ENCODE measurements at regions not wholly inside any gene's neighbourhood (a gene's known extent, or its start where the extent isn't known, plus 50 kb on each side); places are given as distances from the start of the nearest gene placed in this dataset.

GRCh38 chr22:26757496-26757895 lies 100.1 kb downstream of the MIAT start:
- H3K4me2 ChIP-seq (ENCODE audit: low read length), result no peak overlapping the region
- no peaks in the 10 kb centered on the region for H3K27me3 ChIP-seq (ENCODE audit: low read depth, low read length)

GRCh38 chr22:26762503-26763472 lies 105.4 kb downstream of the MIAT start:
- no peaks in the 10 kb centered on the region for H3K9me3 ChIP-seq (ENCODE audit: insufficient read depth, low read length)
- no peaks in the 10 kb centered on the region for H3K4me1 ChIP-seq (ENCODE audit: low read length)
- no peaks in the 10 kb centered on the region for H3K27me3 ChIP-seq (ENCODE audit: low read depth, low read length)
- no peak overlapping the region for H3K27ac ChIP-seq (ENCODE audit: low read length)
- H3K79me2 ChIP-seq (ENCODE audit: low read length), result no peaks in the 10 kb centered on the region
- H3K4me2 ChIP-seq (ENCODE audit: low read length), result no peak overlapping the region
- no peak overlapping the region for H2AFZ ChIP-seq (ENCODE audit: low read depth, low read length)
- H3K9ac ChIP-seq (ENCODE audit: low read length), result no peak overlapping the region
- H3K4me3 ChIP-seq (ENCODE audit: low read length), result no peak overlapping the region
- H3K36me3 ChIP-seq (replicated peaks; ENCODE audit: low read depth, low read length), result no peaks in the 10 kb centered on the region
- 0 out of 2 replicates have a peak, but pooled peaks cover 3% of the 10 kb centered on the region for H4K20me1 ChIP-seq (ENCODE audit: insufficient read depth, low read length)
- no peak for TF ChIP-seq EZH2phosphoT487 (IDR thresholded peaks at IDR 0.05; ENCODE audit: low read depth)
- TF ChIP-seq, protein P1, sequence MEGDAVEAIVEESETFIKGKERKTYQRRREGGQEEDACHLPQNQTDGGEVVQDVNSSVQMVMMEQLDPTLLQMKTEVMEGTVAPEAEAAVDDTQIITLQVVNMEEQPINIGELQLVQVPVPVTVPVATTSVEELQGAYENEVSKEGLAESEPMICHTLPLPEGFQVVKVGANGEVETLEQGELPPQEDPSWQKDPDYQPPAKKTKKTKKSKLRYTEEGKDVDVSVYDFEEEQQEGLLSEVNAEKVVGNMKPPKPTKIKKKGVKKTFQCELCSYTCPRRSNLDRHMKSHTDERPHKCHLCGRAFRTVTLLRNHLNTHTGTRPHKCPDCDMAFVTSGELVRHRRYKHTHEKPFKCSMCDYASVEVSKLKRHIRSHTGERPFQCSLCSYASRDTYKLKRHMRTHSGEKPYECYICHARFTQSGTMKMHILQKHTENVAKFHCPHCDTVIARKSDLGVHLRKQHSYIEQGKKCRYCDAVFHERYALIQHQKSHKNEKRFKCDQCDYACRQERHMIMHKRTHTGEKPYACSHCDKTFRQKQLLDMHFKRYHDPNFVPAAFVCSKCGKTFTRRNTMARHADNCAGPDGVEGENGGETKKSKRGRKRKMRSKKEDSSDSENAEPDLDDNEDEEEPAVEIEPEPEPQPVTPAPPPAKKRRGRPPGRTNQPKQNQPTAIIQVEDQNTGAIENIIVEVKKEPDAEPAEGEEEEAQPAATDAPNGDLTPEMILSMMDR (IDR thresholded peaks at IDR 0.05; ENCODE audit: low read depth, low read length), result no peak

More at GRCh38 chr22:26757496-26757895, 100.1 kb downstream of the MIAT start:
- Histone ChIP-seq H3K4me1 (ENCODE audit: low read length) (no peaks in the 10 kb centered on the region), H3K9me3 (ENCODE audit: insufficient read depth, low read length) (peaks cover 6% of the 10 kb centered on the region; the same call in 1 of the 2 replicates), H2AFZ (ENCODE audit: low read depth, low read length) (no peak overlapping the region), H3K27ac (ENCODE audit: low read length) (no peak overlapping the region), H4K20me1 (ENCODE audit: insufficient read depth, low read length) (no peaks in the 10 kb centered on the region), H3K36me3 (replicated peaks; ENCODE audit: low read depth, low read length) (no peaks in the 10 kb centered on the region), H3K4me3 (ENCODE audit: low read length) (no peak overlapping the region), H3K9ac (ENCODE audit: low read length) (no peak overlapping the region), H3K79me2 (ENCODE audit: low read length) (no peaks in the 10 kb centered on the region)
- TF ChIP-seq, protein P1 (IDR thresholded peaks at IDR 0.05; ENCODE audit: low read depth, low read length), result no peak
- TF ChIP-seq EZH2phosphoT487 (IDR thresholded peaks at IDR 0.05; ENCODE audit: low read depth), result no peak

- 0 out of 2 replicates have a peak, but pooled peaks cover 3% of the 10 kb centered on the region for H4K20me1 ChIP-seq (ENCODE audit: insufficient read depth, low read length)
- TF ChIP-seq EZH2phosphoT487 (IDR thresholded peaks at IDR 0.05; ENCODE audit: low read depth), result no peak
- TF ChIP-seq, protein P1 (IDR thresholded peaks at IDR 0.05; ENCODE audit: low read depth, low read length), result no peak
- H3K9ac ChIP-seq (ENCODE audit: low read length), result no peak overlapping the region
These were observed 106.4 kb downstream of the MIAT start for GRCh38 chr22:26763633-26764361.

More at GRCh38 chr22:26763633-26764361, 106.4 kb downstream of the MIAT start:
- no peak overlapping the region for H3K27ac ChIP-seq (ENCODE audit: low read length)
- H3K27me3 ChIP-seq (ENCODE audit: low read depth, low read length), result no peaks in the 10 kb centered on the region
- no peak overlapping the region for H3K4me2 ChIP-seq (ENCODE audit: low read length)
- no peak overlapping the region for H3K4me3 ChIP-seq (ENCODE audit: low read length)
- no peak overlapping the region for H2AFZ ChIP-seq (ENCODE audit: low read depth, low read length)
- no peaks in the 10 kb centered on the region for H3K36me3 ChIP-seq (replicated peaks; ENCODE audit: low read depth, low read length)
- no peaks in the 10 kb centered on the region for H3K79me2 ChIP-seq (ENCODE audit: low read length)
- no peaks in the 10 kb centered on the region for H3K9me3 ChIP-seq (ENCODE audit: insufficient read depth, low read length)
- no peaks in the 10 kb centered on the region for H3K4me1 ChIP-seq (ENCODE audit: low read length)
